ENCODE measurements at regions not wholly inside any gene's neighbourhood (a gene's known extent, or its start where the extent isn't known, plus 50 kb on each side); places are given as distances from the start of the nearest gene placed in this dataset.
"Not testable (repeated sequence)": the region's sequence is repeated elsewhere in the genome, so short reads cannot be mapped to it uniquely, and the experiment has no call there.

DNA sequence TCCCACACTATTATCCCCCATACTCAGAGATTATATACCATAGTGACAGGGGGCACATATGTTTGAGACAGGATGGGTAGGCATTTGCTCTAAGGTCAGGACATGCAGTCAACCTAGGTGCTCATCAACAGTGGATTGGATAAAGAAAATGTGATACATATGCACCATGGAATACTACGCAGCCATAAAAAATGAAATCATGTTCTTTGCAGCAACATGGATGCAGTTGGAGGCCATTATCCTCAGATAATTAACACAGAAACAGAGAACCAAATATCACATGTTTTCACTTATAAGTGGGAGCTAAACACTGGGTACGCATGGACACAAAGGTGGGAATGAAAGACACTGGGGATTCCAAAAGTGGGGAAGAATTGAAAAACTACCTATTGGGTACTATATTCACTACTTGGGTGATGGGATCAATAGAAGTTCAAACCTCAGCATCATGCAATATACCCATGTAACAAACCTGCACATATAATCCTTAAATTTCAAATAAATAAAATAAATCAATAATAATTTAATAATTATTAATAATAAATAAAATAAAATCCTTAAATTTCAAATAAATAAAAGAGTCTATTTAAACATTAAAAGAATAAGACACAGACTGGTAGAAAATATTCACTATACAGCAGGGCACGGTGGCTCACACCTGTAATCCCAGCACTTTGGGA lies 160.1 kb upstream of the CNOT2 start:
- no peak for TF ChIP-seq CTCF (IDR thresholded peaks at IDR 0.05; ENCODE audit: low read depth, low read length, missing control alignments)
- no peak overlapping the region for H3K4me3 ChIP-seq (ENCODE audit: low read depth, low read length)
- no peak for DNase-seq (ENCODE audit: low read depth)

GRCh38 chr12:70083677-70084020 lies 159.6 kb upstream of the CNOT2 start:
- no peak overlapping the region for H3K4me3 ChIP-seq (ENCODE audit: low read depth, low read length)
- TF ChIP-seq CTCF (IDR thresholded peaks at IDR 0.05; ENCODE audit: low read depth, low read length, missing control alignments) = no peak
- no peak for DNase-seq (ENCODE audit: low read depth)

GRCh38 chr12:70086372-70086771 lies 156.9 kb upstream of the CNOT2 start:
- not testable (repeated sequence) for H3K4me3 ChIP-seq (ENCODE audit: low read depth, low read length); DNase-seq (ENCODE audit: low read depth)

DNA sequence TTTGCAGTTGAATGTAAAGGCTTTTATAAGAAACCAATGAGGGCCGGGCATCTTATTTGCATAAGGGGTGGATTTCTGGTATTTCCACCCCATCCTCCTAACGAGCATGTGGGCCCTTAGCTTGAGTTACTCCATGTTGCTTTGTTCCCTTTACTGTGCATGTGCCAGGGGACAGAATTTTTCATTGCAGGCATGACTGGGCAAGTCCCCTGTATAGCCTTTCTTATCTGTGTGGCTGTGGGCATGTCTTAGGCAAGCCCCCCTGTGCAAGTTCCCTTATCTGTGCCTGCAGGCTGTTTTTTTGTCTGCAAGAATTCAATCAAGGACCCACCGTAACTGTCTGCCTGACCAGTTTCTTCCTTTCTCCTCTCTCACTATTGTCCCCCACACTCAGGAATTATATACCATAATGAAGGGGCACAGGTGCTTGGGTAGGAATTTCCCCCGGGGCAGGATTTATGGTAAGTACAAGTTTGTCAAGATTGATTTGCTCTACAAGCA lies 152.2 kb upstream of the CNOT2 start:
- TF ChIP-seq CTCF (IDR thresholded peaks at IDR 0.05; ENCODE audit: low read depth, low read length, missing control alignments) = no peak
- DNase-seq (ENCODE audit: low read depth) = no peak

GRCh38 chr12:70094467-70094866 lies 148.8 kb upstream of the CNOT2 start:
- H3K4me3 ChIP-seq (ENCODE audit: low read depth, low read length) = no peak overlapping the region
- no peak for TF ChIP-seq CTCF (IDR thresholded peaks at IDR 0.05; ENCODE audit: low read depth, low read length, missing control alignments)

More for the DNA sequence above, 152.2 kb upstream of the CNOT2 start:
- no peak overlapping the region for H3K4me3 ChIP-seq (ENCODE audit: low read depth, low read length)

DNA sequence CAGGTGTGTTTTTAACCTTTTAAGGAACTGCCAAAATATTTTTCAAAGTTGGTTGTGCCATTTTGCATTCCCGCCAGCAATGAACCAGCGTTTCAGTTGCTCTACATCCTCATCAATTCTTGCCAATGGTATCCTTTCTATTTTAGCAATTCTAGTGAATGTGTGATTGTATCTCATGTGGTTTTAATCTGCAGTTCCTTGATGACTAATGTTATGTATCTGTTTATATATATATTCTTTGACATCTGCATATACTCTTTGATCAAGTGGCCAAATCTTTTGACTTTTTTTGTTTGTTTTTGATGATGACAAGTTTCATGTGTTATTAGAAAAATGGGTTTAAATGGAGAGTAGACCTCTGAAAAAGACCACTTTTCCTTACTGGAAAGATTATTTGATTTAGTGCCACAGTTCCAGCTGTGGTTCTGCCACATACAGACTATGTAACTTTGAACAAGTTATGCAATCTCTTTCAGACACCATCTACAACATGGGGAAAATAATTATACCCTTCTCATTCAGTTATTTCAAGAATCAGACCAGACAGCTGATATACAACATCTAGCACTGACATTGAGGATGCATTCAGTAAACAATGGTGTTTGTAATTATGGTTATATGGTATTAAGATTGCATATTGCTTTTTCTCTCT lies 146.3 kb upstream of the CNOT2 start:
- no peak for DNase-seq (ENCODE audit: low read depth)
- no peak for TF ChIP-seq CTCF (IDR thresholded peaks at IDR 0.05; ENCODE audit: low read depth, low read length, missing control alignments)
- H3K4me3 ChIP-seq (ENCODE audit: low read depth, low read length) = no peak overlapping the region

More at GRCh38 chr12:70094467-70094866, 148.8 kb upstream of the CNOT2 start:
- DNase-seq (ENCODE audit: low read depth) = no peak

- no peak for DNase-seq (ENCODE audit: low read depth)
- H3K4me3 ChIP-seq (ENCODE audit: low read depth, low read length) = no peak overlapping the region
- no peak for TF ChIP-seq CTCF (IDR thresholded peaks at IDR 0.05; ENCODE audit: low read depth, low read length, missing control alignments)
Observed at GRCh38 chr12:70101064-70101463, 142.2 kb upstream of the CNOT2 start.

Measured in GM12864 (cell line).